ENCODE measurements at regions not wholly inside any gene's neighbourhood (a gene's known extent, or its start where the extent isn't known, plus 50 kb on each side); places are given as distances from the start of the nearest gene placed in this dataset.

DNA sequence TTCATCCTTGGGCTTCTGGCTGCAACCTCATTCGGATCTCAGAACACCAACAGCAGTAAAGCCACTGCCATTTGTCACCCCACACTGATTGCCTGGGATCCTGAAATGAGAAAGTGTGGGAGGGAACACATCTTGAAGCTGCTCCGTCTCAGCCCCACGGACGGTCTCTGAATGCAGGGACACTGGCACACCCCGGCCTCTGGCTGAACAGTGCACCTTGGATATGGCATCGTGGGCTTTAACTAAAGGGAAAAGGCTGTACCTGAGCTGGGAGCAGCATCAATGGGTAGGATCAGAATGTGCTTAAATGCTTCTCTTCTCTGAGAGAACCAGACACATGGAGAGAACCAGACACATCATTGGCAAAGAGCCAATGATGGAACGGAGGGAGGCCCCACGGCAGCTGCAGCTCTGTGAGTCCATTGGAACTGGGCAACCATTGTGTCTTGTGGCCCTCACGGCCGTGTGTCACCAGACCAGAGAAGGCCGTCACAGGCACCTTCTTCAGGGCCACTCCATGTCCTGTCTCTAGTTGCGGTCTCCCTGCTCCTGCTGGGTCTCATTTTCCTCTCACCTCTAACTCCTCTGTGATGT lies 193.4 kb upstream of the MYT1L start:
- TF ChIP-seq, protein P1, sequence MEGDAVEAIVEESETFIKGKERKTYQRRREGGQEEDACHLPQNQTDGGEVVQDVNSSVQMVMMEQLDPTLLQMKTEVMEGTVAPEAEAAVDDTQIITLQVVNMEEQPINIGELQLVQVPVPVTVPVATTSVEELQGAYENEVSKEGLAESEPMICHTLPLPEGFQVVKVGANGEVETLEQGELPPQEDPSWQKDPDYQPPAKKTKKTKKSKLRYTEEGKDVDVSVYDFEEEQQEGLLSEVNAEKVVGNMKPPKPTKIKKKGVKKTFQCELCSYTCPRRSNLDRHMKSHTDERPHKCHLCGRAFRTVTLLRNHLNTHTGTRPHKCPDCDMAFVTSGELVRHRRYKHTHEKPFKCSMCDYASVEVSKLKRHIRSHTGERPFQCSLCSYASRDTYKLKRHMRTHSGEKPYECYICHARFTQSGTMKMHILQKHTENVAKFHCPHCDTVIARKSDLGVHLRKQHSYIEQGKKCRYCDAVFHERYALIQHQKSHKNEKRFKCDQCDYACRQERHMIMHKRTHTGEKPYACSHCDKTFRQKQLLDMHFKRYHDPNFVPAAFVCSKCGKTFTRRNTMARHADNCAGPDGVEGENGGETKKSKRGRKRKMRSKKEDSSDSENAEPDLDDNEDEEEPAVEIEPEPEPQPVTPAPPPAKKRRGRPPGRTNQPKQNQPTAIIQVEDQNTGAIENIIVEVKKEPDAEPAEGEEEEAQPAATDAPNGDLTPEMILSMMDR (conservative IDR thresholded peaks at IDR 0.05), result no peak
- no peak for TF ChIP-seq EZH2 (IDR thresholded peaks at IDR 0.05; ENCODE audit: low read depth)

All from PC-9 (cell line).